Astrocyte of the spinal cord (primary cell): ENCODE measurements at regions not wholly inside any gene's neighbourhood (a gene's known extent, or its start where the extent isn't known, plus 50 kb on each side); places are given as distances from the start of the nearest gene placed in this dataset.

Source experiments
- DNase-seq: peaks from one replicate; pipeline ENCODE4 v3.0.0; 2011; ENCODE audit warnings: low read depth, low spot score
- H3K4me3 ChIP-seq: 2 replicates; pipeline ENCODE4 v1.5.1; 2011; ENCODE audit warnings: low read depth, mild to moderate bottlenecking, low read length, moderate library complexity
- in situ Hi-C: cut with HindIII; loops from 2 replicates; pipeline ENCODE4 v1.10.0; 2017; ENCODE audit warnings: low sequenced_read_pairs
- TF ChIP-seq, protein P1 (sequence below): IDR thresholded peaks from 2 replicates; pipeline ENCODE4 v1.5.1; 2012; ENCODE audit warnings: low read depth, mild to moderate bottlenecking, low read length, inconsistent platforms

DNA sequence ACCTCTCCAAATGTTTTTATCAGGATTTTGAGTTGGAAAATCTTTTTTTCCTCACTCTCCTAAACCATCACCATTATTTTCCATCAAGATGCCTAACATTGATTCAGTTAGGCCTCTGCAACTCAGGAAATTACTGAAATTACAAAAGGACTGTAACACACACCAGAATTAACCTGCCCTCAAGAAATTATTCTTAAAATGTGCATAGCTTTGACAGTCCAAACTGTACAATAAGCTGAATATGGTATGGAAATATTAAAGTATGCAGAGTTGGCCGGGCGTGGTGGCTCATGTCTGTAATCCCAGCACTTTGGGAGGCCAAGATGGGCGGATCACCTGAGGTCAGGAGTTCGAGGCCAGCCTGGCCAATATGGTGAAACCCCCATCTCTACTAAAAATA lies 50.2 kb upstream of the PHLPP1 start:
- no peak overlapping the region for H3K4me3 ChIP-seq
- TF ChIP-seq, protein P1, sequence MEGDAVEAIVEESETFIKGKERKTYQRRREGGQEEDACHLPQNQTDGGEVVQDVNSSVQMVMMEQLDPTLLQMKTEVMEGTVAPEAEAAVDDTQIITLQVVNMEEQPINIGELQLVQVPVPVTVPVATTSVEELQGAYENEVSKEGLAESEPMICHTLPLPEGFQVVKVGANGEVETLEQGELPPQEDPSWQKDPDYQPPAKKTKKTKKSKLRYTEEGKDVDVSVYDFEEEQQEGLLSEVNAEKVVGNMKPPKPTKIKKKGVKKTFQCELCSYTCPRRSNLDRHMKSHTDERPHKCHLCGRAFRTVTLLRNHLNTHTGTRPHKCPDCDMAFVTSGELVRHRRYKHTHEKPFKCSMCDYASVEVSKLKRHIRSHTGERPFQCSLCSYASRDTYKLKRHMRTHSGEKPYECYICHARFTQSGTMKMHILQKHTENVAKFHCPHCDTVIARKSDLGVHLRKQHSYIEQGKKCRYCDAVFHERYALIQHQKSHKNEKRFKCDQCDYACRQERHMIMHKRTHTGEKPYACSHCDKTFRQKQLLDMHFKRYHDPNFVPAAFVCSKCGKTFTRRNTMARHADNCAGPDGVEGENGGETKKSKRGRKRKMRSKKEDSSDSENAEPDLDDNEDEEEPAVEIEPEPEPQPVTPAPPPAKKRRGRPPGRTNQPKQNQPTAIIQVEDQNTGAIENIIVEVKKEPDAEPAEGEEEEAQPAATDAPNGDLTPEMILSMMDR = no peak
- in situ Hi-C loops = no loop called here
- no peak for DNase-seq
